ENCODE measurements at regions not wholly inside any gene's neighbourhood (a gene's known extent, or its start where the extent isn't known, plus 50 kb on each side); places are given as distances from the start of the nearest gene placed in this dataset.

- Histone ChIP-seq H3K27me3 (ENCODE audit: control insufficient read depth in 2 of 2, insufficient read depth in 2 of 2, low read length in 2 of 2) (peaks cover 2 to 4% of the 10 kb centered on the region in 2 experiments), H2AFZ (ENCODE audit: low read depth, low read length) (no peak overlapping the region), H3K27ac (ENCODE audit: insufficient read depth, low read depth, low read length) (no peak overlapping the region), H3K36me3 (ENCODE audit: control insufficient read depth in 2 of 2, extremely low read depth in 1 of 2, insufficient read depth in 2 of 2, low read length in 2 of 2) (no peaks in the 10 kb centered on the region), H3K4me1 (ENCODE audit: control insufficient read depth, extremely low read depth, insufficient read depth, low read length) (no peaks in the 10 kb centered on the region), H3K9me3 (replicated peaks; ENCODE audit: control insufficient read depth, insufficient read depth, low read length) (no peaks in the 10 kb centered on the region), H3K9me1 (replicated peaks; ENCODE audit: control insufficient read depth, extremely low read depth, insufficient read depth, low read length) (no peaks in the 10 kb centered on the region), H3K4me3 (replicated peaks in 1 of 3; ENCODE audit: insufficient read depth in 1 of 3, low read depth in 1 of 3, low read length in 3 of 3) (no peak overlapping the region), H3K9ac (replicated peaks; ENCODE audit: extremely low read depth, insufficient read depth, low read length) (no peak overlapping the region), H3K4me2 (ENCODE audit: insufficient read depth, low read length) (no peak overlapping the region), H3K79me2 (ENCODE audit: control insufficient read depth, insufficient read depth, low read length) (no peaks in the 10 kb centered on the region), H4K20me1 (replicated peaks; ENCODE audit: control insufficient read depth, extremely low read depth, insufficient read depth, low read length) (no peaks in the 10 kb centered on the region)
- DNase-seq (ENCODE audit: low read depth, low spot score), result no peak
- ChIA-PET CTCF (interaction anchor here (1.0 kb wide), 1 partner anchor 14 kb away, joined by 3 read pairs; no protein-coding TSS in a partner anchor), POLR2A (no interaction called here)
- intact Hi-C loops (cut with micrococcal nuclease) (loop anchor here (5.0 kb wide), 1 partner anchor 92 kb away; no protein-coding TSS in a partner anchor), dilution Hi-C loops (cut with MboI; ENCODE audit: extremely low pct_ligation_motif_present, low sequenced_read_pairs) (no loop called here)
- TF ChIP-seq POLR2A (IDR thresholded peaks at IDR 0.05; ENCODE audit: low read depth, low read length) (no peak), EZH2 (IDR thresholded peaks at IDR 0.05; ENCODE audit: borderline replicate concordance, low read depth, low read length, severe bottlenecking) (no peak), POLR2AphosphoS5 (IDR thresholded peaks at IDR 0.05; ENCODE audit: insufficient read depth, low read depth, low read length) (no peak), FOS (IDR thresholded peaks at IDR 0.05; ENCODE audit: borderline replicate concordance, insufficient read depth, low read length) (no peak), JUN (IDR thresholded peaks at IDR 0.05; ENCODE audit: borderline replicate concordance, insufficient read depth, insufficient read length, low read depth) (no peak), MAX (IDR thresholded peaks at IDR 0.05; ENCODE audit: insufficient read depth, insufficient read length) (no peak), GATA2 (IDR thresholded peaks at IDR 0.05; ENCODE audit: insufficient read depth, insufficient read length, low read depth, low read length) (no peak), CTCF (IDR thresholded peaks at IDR 0.05; ENCODE audit: extremely low read depth in 1 of 2, insufficient read depth in 1 of 2, low read depth in 1 of 2, low read length in 2 of 2) (no peak), MYC (IDR thresholded peaks at IDR 0.05; ENCODE audit: low read depth, low read length) (no peak)
- BruUV-seq (replicated peaks), result no TSS peak
- FAIRE-seq, result no peak
Measured at GRCh38 chr4:183563874-183564273, 59.0 kb downstream of the ING2 start.
